IPS DF 6.9 (cell line): ENCODE measurements at regions not wholly inside any gene's neighbourhood (a gene's known extent, or its start where the extent isn't known, plus 50 kb on each side); places are given as distances from the start of the nearest gene placed in this dataset.

Experiments
- DNase-seq: peaks from one replicate; pipeline ENCODE4 v3.0.0-alpha.2; 2013; ENCODE audit warnings: low read depth, low spot score
- H3K27ac ChIP-seq: one replicate; pipeline ENCODE4 v1.5.1; 2013; ENCODE audit warnings: low read length, control low read depth
- H3K27me3 ChIP-seq: 2 replicates; pipeline ENCODE4 v1.6.1; 2013; ENCODE audit warnings: mild to moderate bottlenecking, low read length; ENCODE audit not compliant: control insufficient read depth, insufficient read depth
- H3K36me3 ChIP-seq: 2 replicates; pipeline ENCODE4 v1.6.1; 2013; ENCODE audit warnings: low read length; ENCODE audit not compliant: control insufficient read depth, insufficient read depth
- H3K4me1 ChIP-seq: 2 replicates; pipeline ENCODE4 v1.6.1; 2013; ENCODE audit warnings: low read length; ENCODE audit not compliant: control insufficient read depth, insufficient read depth
- H3K4me3 ChIP-seq: 2 replicates; pipeline ENCODE4 v1.5.1; 2013; ENCODE audit warnings: mild to moderate bottlenecking, low read length
- H3K9me3 ChIP-seq: 2 replicates; pipeline ENCODE4 v1.6.1; 2013; ENCODE audit warnings: low read length, inconsistent platforms; ENCODE audit not compliant: control insufficient read depth, insufficient read depth
- WGBS: extraction: QIAGEN DNeasy Blood & Tissue Kit; methylation state at CpG from one replicate; pipeline ENCODE4 v1.1.7; 2013; ENCODE audit warnings: mixed read lengths, missing lambda C conversion rate; ENCODE audit not compliant: insufficient read length, insufficient coverage; 5-methylcytosine and 5-hydroxymethylcytosine counted together

- H3K27me3 ChIP-seq, result no peaks in the 10 kb centered on the region; the same call in 1 of the 2 replicates
- no CpG with 5 or more reads among the region's 10 CpGs for WGBS
Measured at GRCh38 chr20:51195419-51195901, 172.6 kb upstream of the KCNG1 start.

GRCh38 chr20:51193066-51193772, 170.3 kb upstream of the KCNG1 start:
- no peaks in the 10 kb centered on the region for H3K9me3 ChIP-seq
- no peaks in the 10 kb centered on the region for H3K4me1 ChIP-seq
- no peaks in the 10 kb centered on the region for H3K36me3 ChIP-seq
- H3K4me3 ChIP-seq, result no peak overlapping the region
- WGBS, result no CpG with 5 or more reads among the region's 16 CpGs
- DNase-seq, result no peak
- H3K27ac ChIP-seq, result no peak overlapping the region
- H3K27me3 ChIP-seq, result no peaks in the 10 kb centered on the region; the same call in 1 of the 2 replicates

More at GRCh38 chr20:51195419-51195901, 172.6 kb upstream of the KCNG1 start:
- H3K4me1 ChIP-seq, result no peaks in the 10 kb centered on the region
- no peaks in the 10 kb centered on the region for H3K9me3 ChIP-seq
- no peak overlapping the region for H3K4me3 ChIP-seq
- H3K36me3 ChIP-seq, result no peaks in the 10 kb centered on the region
- H3K27ac ChIP-seq, result no peak overlapping the region
- no peak for DNase-seq

DNA sequence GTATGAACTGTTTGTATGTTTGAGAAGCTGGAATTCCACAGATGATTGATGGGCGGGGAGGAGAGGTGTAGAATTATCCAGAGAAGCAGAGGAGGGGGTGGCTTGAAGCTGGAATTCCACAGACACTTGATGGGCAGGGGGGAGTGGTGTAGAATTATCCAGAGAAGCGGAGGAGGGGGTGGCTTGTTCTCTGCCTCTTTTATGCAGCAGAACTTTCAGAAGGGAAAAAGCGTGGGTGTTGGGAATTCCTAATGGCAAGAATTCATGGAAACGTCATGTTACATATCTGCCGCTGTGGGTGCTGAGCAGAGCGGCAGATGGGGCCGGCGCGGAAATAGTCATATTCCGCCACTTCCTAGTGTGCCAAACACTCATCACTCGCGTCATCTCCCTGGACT, 167.9 kb upstream of the KCNG1 start:
- WGBS, result no CpG with 5 or more reads among the region's 12 CpGs

DNA sequence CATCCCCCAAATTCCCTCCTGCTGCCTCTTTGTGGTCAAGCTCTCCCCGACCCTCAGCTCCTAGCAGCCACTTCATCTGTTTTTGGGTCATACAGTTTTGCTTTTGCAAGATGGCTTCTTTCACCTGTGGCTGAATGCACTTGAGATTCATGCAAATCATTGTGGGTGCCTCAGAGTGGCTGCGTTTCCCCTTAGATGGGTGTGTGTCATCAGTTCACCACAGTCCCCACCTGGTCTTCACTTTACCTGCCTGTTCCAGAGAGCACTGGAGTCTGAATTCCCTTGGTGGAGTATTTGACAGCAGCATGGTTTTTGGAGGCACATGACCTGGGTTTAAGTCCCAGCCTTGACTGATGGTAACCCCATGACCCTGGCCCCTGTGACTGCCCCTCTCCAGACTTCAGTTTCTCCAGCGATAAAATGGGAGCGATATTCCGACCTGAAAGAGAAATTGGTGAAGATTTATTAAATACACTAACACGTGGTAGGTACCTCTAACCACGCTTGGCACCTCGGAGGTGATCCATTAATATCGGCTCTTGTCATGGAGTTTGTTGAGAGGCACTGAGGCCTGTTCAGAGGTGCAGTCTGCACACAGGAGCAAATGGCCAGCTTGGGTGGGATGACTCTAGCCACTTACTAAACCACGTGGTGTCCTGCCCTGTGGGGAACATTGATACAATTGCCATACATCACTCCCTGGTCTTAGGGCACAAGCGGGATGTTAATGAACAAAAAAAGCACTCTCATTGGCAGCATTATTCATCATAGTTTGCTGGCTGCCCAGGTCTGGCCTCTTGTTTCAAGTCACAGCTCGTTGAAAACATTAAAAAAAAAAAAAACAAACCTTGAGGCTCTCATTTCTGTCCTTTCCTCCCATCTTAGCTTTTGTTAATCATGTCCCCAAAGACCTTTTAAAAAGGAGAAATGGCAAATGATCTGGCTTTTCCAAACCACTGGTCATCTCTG, 167.2 kb upstream of the KCNG1 start:
- Histone ChIP-seq H3K27me3 (no peaks in the 10 kb centered on the region), H3K36me3 (no peaks in the 10 kb centered on the region), H3K4me1 (no peaks in the 10 kb centered on the region), H3K4me3 (no peak overlapping the region), H3K27ac (no peak overlapping the region), H3K9me3 (no peaks in the 10 kb centered on the region)
- WGBS, result no CpG with 5 or more reads among the region's 12 CpGs
- no peak for DNase-seq

More for the DNA sequence above, 167.9 kb upstream of the KCNG1 start:
- no peak for DNase-seq
- Histone ChIP-seq H3K4me3 (no peak overlapping the region), H3K27ac (no peak overlapping the region), H3K27me3 (no peaks in the 10 kb centered on the region), H3K4me1 (no peaks in the 10 kb centered on the region), H3K36me3 (no peaks in the 10 kb centered on the region), H3K9me3 (no peaks in the 10 kb centered on the region)

DNA sequence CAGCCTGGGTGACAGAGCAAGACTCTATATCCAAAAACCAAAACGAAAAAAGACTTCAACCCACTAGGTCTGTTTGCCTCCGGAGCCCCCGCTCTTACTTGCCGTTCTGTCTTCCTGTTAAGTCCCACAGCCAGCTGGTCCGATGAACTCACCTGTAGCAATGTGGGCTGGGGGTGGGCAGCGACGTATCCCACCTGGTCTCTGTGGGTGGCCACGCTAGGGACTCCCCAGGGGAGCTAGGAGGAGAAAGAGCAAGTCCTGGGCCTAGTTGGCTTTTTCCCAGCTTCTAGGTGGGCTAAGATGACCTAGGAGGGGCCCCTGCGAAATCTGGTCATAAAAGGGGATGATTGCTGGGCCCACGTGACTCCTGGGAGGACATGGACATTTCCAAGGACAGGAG, 166.0 kb upstream of the KCNG1 start:
- no peaks in the 10 kb centered on the region for H3K27me3 ChIP-seq
- no peak overlapping the region for H3K4me3 ChIP-seq
- DNase-seq, result no peak
- no peak overlapping the region for H3K27ac ChIP-seq
- H3K4me1 ChIP-seq, result no peaks in the 10 kb centered on the region
- no peaks in the 10 kb centered on the region for H3K9me3 ChIP-seq
- no peaks in the 10 kb centered on the region for H3K36me3 ChIP-seq
- no CpG with 5 or more reads among the region's 10 CpGs for WGBS

DNA sequence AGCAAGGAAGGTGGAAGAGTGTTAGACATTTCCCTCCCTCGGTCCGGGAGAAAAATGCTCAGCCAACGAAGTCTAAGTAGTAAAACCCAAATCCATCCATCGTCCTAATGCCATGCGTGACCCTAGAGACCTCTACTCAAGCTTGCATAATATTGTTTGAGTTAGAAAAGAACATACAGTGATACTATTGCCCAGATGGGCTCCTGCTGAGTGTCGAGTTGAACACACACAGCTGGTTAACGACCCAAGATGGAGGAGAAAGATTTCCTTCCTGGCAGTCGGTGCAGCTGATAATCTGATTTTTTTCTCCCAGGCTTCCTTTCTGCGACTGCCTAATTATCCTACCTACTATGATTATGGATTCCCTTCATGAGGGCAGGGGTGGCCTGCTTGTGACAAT, 164.4 kb upstream of the KCNG1 start:
- Histone ChIP-seq H3K27me3 (no peaks in the 10 kb centered on the region), H3K4me1 (no peaks in the 10 kb centered on the region), H3K4me3 (no peak overlapping the region), H3K36me3 (no peaks in the 10 kb centered on the region), H3K9me3 (no peaks in the 10 kb centered on the region), H3K27ac (no peak overlapping the region)
- WGBS, result no CpG with 5 or more reads among the region's 9 CpGs
- no peak for DNase-seq

DNA sequence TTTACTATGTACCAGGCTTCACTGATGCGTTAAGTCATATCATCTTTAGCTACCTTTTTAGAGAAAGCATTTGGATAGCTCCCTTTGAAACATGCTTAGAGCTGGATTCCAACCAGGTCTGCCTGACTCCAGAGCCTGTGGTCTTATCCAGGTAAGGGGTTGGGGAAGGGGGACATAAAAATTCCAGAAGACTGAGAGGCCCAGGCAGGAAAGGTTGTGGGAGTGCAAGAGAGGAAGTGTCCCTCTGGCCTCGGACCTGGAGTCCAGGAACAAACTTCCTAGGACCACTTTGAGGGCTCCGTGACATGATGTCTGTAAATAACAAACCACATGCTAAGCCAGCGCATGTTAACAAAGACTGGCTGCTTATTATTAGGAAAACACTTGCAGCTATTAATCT, 163.0 kb upstream of the KCNG1 start:
- Histone ChIP-seq H3K4me1 (no peaks in the 10 kb centered on the region), H3K27me3 (no peaks in the 10 kb centered on the region), H3K9me3 (no peaks in the 10 kb centered on the region), H3K27ac (no peak overlapping the region), H3K4me3 (no peak overlapping the region), H3K36me3 (no peaks in the 10 kb centered on the region)
- WGBS, result no CpG with 5 or more reads among the region's 4 CpGs
- no peak for DNase-seq

DNA sequence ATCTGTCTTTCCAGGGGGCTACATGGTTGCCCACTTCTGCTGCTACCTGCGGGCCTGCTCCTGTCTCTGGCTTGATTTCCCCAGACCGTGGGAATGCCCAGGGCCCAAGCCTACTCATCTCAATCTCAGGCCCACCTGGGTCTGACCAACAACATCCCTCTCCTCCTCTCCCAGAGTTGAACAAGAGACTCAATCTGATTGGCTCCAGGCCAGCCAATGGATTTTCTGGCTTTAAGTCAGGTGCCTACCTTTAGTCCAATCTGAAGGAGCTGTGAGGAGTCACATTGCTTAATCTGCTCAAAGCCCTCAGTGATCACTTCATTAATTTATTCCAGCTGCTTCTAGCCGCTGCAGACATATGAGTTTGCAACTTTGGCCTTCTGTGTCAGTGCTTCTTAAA, 162.4 kb upstream of the KCNG1 start:
- no peaks in the 10 kb centered on the region for H3K4me1 ChIP-seq
- no peak overlapping the region for H3K4me3 ChIP-seq
- H3K9me3 ChIP-seq, result no peaks in the 10 kb centered on the region
- H3K36me3 ChIP-seq, result no peaks in the 10 kb centered on the region
- no peak overlapping the region for H3K27ac ChIP-seq
- no peaks in the 10 kb centered on the region for H3K27me3 ChIP-seq
- WGBS, result no CpG with 5 or more reads among the region's 3 CpGs
- DNase-seq, result no peak

DNA sequence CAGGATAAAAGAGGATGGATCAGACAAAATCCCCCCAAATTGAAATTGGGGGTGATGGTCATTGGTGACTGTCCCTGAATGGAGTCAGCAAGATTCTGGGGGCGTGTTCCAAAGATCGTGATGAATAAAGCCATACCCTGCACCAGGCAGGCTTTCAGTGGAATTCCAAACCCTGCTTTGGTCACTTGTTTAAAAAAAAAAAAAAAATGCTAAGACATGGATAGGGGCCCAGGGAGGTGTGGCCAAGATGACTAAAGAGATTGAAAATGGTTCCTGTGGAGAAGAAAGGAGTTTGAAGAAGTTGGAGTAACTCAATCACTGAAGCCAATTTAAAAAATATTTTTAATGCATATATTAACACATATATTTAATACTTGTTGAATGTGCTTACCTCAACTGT, 161.4 kb upstream of the KCNG1 start:
- H3K4me3 ChIP-seq, result no peak overlapping the region
- no CpG with 5 or more reads among the region's 2 CpGs for WGBS
- no peaks in the 10 kb centered on the region for H3K4me1 ChIP-seq
- H3K9me3 ChIP-seq, result no peaks in the 10 kb centered on the region
- no peaks in the 10 kb centered on the region for H3K36me3 ChIP-seq
- DNase-seq, result no peak
- H3K27ac ChIP-seq, result no peak overlapping the region
- H3K27me3 ChIP-seq, result no peaks in the 10 kb centered on the region

GRCh38 chr20:51183451-51183850, 160.5 kb upstream of the KCNG1 start:
- Histone ChIP-seq H3K36me3 (no peaks in the 10 kb centered on the region), H3K27ac (no peak overlapping the region), H3K4me1 (no peaks in the 10 kb centered on the region), H3K27me3 (no peaks in the 10 kb centered on the region), H3K4me3 (no peak overlapping the region), H3K9me3 (no peaks in the 10 kb centered on the region)
- no peak for DNase-seq
- WGBS, result no CpG with 5 or more reads among the region's 1 CpG
